Liver (tissue), 3 donors: ENCODE measurements at regions not wholly inside any gene's neighbourhood (a gene's known extent, or its start where the extent isn't known, plus 50 kb on each side); places are given as distances from the start of the nearest gene placed in this dataset.

ENCODE experiments used
- MAX ChIP-seq: IDR thresholded peaks from 2 replicates; pipeline ENCODE4 v1.6.1; 2016; ENCODE audit warnings: antibody characterized with exemption
- RAD21 ChIP-seq, 2 donors: IDR thresholded peaks; 2 replicates each; pipeline ENCODE4 v1.6.1; 2016; ENCODE audit warnings: antibody characterized with exemption in 2 of 2, mild to moderate bottlenecking in 2 of 2
- TAF1 ChIP-seq: conservative IDR thresholded peaks from 2 replicates; pipeline ENCODE4 v1.6.1; 2016; ENCODE audit warnings: antibody characterized with exemption, mild to moderate bottlenecking
- YY1 ChIP-seq: IDR thresholded peaks from 2 replicates; pipeline ENCODE4 v1.6.1; 2016; ENCODE audit warnings: antibody characterized with exemption, mild to moderate bottlenecking
- TF ChIP-seq, protein P1 (sequence below): fragments of 150-350 bp; IDR thresholded peaks from 2 replicates; pipeline ENCODE4 v1.5.1; 2017; ENCODE audit warnings: improper control_type of control experiment, low read depth, low read length; ENCODE audit not compliant: missing input control
- TF ChIP-seq, protein P2 (sequence below): IDR thresholded peaks from 2 replicates; pipeline ENCODE4 v1.6.1; 2016; ENCODE audit warnings: antibody characterized with exemption, mild to moderate bottlenecking
- donor health status: healthy.
- donor health status: healthy.

GRCh38 chr7:84780158-84781124 lies 406.4 kb downstream of the SEMA3D start:
- TF ChIP-seq, protein P1, sequence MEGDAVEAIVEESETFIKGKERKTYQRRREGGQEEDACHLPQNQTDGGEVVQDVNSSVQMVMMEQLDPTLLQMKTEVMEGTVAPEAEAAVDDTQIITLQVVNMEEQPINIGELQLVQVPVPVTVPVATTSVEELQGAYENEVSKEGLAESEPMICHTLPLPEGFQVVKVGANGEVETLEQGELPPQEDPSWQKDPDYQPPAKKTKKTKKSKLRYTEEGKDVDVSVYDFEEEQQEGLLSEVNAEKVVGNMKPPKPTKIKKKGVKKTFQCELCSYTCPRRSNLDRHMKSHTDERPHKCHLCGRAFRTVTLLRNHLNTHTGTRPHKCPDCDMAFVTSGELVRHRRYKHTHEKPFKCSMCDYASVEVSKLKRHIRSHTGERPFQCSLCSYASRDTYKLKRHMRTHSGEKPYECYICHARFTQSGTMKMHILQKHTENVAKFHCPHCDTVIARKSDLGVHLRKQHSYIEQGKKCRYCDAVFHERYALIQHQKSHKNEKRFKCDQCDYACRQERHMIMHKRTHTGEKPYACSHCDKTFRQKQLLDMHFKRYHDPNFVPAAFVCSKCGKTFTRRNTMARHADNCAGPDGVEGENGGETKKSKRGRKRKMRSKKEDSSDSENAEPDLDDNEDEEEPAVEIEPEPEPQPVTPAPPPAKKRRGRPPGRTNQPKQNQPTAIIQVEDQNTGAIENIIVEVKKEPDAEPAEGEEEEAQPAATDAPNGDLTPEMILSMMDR: no peak
- TF ChIP-seq, protein P2, sequence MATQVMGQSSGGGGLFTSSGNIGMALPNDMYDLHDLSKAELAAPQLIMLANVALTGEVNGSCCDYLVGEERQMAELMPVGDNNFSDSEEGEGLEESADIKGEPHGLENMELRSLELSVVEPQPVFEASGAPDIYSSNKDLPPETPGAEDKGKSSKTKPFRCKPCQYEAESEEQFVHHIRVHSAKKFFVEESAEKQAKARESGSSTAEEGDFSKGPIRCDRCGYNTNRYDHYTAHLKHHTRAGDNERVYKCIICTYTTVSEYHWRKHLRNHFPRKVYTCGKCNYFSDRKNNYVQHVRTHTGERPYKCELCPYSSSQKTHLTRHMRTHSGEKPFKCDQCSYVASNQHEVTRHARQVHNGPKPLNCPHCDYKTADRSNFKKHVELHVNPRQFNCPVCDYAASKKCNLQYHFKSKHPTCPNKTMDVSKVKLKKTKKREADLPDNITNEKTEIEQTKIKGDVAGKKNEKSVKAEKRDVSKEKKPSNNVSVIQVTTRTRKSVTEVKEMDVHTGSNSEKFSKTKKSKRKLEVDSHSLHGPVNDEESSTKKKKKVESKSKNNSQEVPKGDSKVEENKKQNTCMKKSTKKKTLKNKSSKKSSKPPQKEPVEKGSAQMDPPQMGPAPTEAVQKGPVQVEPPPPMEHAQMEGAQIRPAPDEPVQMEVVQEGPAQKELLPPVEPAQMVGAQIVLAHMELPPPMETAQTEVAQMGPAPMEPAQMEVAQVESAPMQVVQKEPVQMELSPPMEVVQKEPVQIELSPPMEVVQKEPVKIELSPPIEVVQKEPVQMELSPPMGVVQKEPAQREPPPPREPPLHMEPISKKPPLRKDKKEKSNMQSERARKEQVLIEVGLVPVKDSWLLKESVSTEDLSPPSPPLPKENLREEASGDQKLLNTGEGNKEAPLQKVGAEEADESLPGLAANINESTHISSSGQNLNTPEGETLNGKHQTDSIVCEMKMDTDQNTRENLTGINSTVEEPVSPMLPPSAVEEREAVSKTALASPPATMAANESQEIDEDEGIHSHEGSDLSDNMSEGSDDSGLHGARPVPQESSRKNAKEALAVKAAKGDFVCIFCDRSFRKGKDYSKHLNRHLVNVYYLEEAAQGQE: no peak
- TF ChIP-seq YY1 (no peak), MAX (no peak), TAF1 (no peak), RAD21 (IDR thresholded peaks at IDR 0.05) (no peak)
